Body of pancreas (tissue), 4 donors: ENCODE measurements at regions not wholly inside any gene's neighbourhood (a gene's known extent, or its start where the extent isn't known, plus 50 kb on each side); places are given as distances from the start of the nearest gene placed in this dataset.

Source experiments
- POLR2A ChIP-seq, 3 donors: fragments of 450-650 bp; IDR thresholded peaks; one replicate each; pipeline ENCODE4 v1.6.1; 2016; ENCODE audit warnings: antibody characterized with exemption in 3 of 3, mild to moderate bottlenecking in 2 of 3
- TF ChIP-seq, protein P1 (sequence below), 7 experiments: fragments of 450-650 bp in 4 of 7; fragments of 200-600 bp in 3 of 7; sonication (generic) in 3 of 7; IDR thresholded peaks; one replicate each; pipeline ENCODE4 v1.5.1; 2016 to 2019; ENCODE audit warnings: antibody characterized with exemption in 7 of 7

DNA sequence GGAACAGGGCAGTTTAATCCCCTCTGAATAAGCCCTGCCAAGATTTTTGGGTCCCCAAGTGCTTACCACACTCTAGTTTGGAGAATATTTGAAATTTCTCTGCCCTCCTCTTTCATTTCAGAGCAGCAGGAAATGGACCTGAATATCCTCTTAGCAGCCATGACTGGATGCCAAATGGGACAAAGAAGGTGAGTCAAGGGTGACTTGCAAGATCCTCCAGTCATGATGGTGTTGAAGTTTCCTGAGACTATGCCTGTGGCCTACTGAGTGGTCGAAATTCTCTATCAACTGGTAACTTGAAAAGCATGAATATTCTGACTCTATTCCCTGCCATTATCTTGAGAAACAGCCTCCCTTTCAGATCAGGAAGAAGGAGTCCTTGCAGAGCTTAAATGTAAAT, 1674.7 kb upstream of the SEL1L start:
- no peak for TF ChIP-seq POLR2A (IDR thresholded peaks at IDR 0.05)
- TF ChIP-seq, protein P1, sequence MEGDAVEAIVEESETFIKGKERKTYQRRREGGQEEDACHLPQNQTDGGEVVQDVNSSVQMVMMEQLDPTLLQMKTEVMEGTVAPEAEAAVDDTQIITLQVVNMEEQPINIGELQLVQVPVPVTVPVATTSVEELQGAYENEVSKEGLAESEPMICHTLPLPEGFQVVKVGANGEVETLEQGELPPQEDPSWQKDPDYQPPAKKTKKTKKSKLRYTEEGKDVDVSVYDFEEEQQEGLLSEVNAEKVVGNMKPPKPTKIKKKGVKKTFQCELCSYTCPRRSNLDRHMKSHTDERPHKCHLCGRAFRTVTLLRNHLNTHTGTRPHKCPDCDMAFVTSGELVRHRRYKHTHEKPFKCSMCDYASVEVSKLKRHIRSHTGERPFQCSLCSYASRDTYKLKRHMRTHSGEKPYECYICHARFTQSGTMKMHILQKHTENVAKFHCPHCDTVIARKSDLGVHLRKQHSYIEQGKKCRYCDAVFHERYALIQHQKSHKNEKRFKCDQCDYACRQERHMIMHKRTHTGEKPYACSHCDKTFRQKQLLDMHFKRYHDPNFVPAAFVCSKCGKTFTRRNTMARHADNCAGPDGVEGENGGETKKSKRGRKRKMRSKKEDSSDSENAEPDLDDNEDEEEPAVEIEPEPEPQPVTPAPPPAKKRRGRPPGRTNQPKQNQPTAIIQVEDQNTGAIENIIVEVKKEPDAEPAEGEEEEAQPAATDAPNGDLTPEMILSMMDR (IDR thresholded peaks at IDR 0.05), result no peak
